PC-3 (cell line): ENCODE measurements at regions not wholly inside any gene's neighbourhood (a gene's known extent, or its start where the extent isn't known, plus 50 kb on each side); places are given as distances from the start of the nearest gene placed in this dataset.

Source experiments
- ATAC-seq: fragments of 200-7000 bp; cut with Tn5 transposase; 2 replicates; pipeline ENCODE4 v1.9.1; 2020; ENCODE audit warnings: mild to moderate bottlenecking, moderate library complexity
- BruUV-seq: library from RNA; stranded (reverse); fragments of 400-500 nt; replicated peaks from 2 replicates; lab custom pipeline; 2021; lab: Mats Ljungman, UMichigan
- CTCF ChIA-PET: fragments of 300-600 bp; sonication (Branson Sonifier 250); formaldehyde crosslinking; loops from one replicate; lab custom pipeline; 2022; ENCODE audit warnings: antibody characterized with exemption; lab: Charles Lee
- POLR2A ChIA-PET: fragments of 300-600 bp; sonication (Branson Sonifier 250); formaldehyde crosslinking; loops from one replicate; lab custom pipeline; 2022; ENCODE audit warnings: antibody characterized with exemption; ENCODE audit not compliant: unreplicated experiment; lab: Charles Lee
- DNase-seq: peaks from one replicate; pipeline ENCODE4 v3.0.0-alpha.2; 2015
- H2AFZ ChIP-seq: fragments of 300-600 bp; sonication (generic); 2 replicates; pipeline ENCODE4 v1.6.0; 2016; ENCODE audit warnings: antibody characterized with exemption, low read length
- H3F3A ChIP-seq: fragments of 300-600 bp; sonication (generic); one replicate; pipeline ENCODE4 v1.6.0; 2017; ENCODE audit warnings: antibody characterized with exemption, low read length, control low read depth, mild to moderate bottlenecking; ENCODE audit not compliant: unreplicated experiment
- H3K27ac ChIP-seq: fragments of 300-600 bp; sonication (generic); 2 replicates; pipeline ENCODE4 v1.5.1; 2016; ENCODE audit warnings: mild to moderate bottlenecking, low read length
- H3K27me3 ChIP-seq: fragments of 300-600 bp; sonication (generic); 2 replicates; pipeline ENCODE4 v1.6.1; 2016; ENCODE audit warnings: low read length, mixed read lengths
- H3K36me3 ChIP-seq: fragments of 300-600 bp; sonication (generic); 2 replicates; pipeline ENCODE4 v1.6.1; 2016; ENCODE audit warnings: low read depth, mixed run types, low read length, mixed read lengths
- H3K4me1 ChIP-seq: fragments of 300-600 bp; sonication (generic); 2 replicates; pipeline ENCODE4 v1.5.1; 2016; ENCODE audit warnings: low read length; ENCODE audit not compliant: insufficient read depth
- H3K4me2 ChIP-seq: fragments of 300-600 bp; sonication (generic); 2 replicates; pipeline ENCODE4 v1.6.0; 2016; ENCODE audit warnings: low read length
- H3K4me3 ChIP-seq: fragments of 300-600 bp; sonication (generic); 2 replicates; pipeline ENCODE4 v1.5.1; 2016; ENCODE audit warnings: mild to moderate bottlenecking, low read length, mixed read lengths
- H3K79me2 ChIP-seq: fragments of 300-600 bp; sonication (generic); 2 replicates; pipeline ENCODE4 v1.6.1; 2017; ENCODE audit warnings: low read length, mixed read lengths
- H3K9ac ChIP-seq: fragments of 300-600 bp; sonication (generic); 2 replicates; pipeline ENCODE4 v1.6.0; 2016; ENCODE audit warnings: mild to moderate bottlenecking, low read length
- H3K9me2 ChIP-seq: fragments of 300-600 bp; sonication (generic); replicated peaks from 2 replicates; pipeline ENCODE4 v1.6.1; 2016; ENCODE audit warnings: mixed run types, low read length, mixed read lengths
- H3K9me3 ChIP-seq: fragments of 300-600 bp; sonication (generic); 2 replicates; pipeline ENCODE4 v1.6.1; 2016; ENCODE audit warnings: low read length, mixed read lengths
- H4K20me1 ChIP-seq: fragments of 300-600 bp; sonication (generic); 2 replicates; pipeline ENCODE4 v1.6.1; 2016; ENCODE audit warnings: low read length, mixed read lengths
- CTCF ChIP-seq: fragments of 300-600 bp; sonication (generic); conservative IDR thresholded peaks from 2 replicates; pipeline ENCODE4 v1.5.1; 2017; ENCODE audit warnings: antibody characterized with exemption, low read depth, mild to moderate bottlenecking, low read length
- EZH2 ChIP-seq: fragments of 300-600 bp; sonication (generic); IDR thresholded peaks from one replicate; pipeline ENCODE4 v1.6.1; 2017; ENCODE audit warnings: antibody characterized with exemption, mild to moderate bottlenecking, low read length; ENCODE audit not compliant: unreplicated experiment
- EZH2phosphoT487 ChIP-seq: fragments of 300-600 bp; sonication (generic); IDR thresholded peaks from 2 replicates; pipeline ENCODE4 v1.6.1; 2018; ENCODE audit warnings: mild to moderate bottlenecking, antibody characterized with exemption, low read length, borderline replicate concordance
- intact Hi-C: fragments of 100-400 bp; cut with micrococcal nuclease; formaldehyde crosslinking; loops from 2 replicates; pipeline ENCODE4 v1.9.0; 2023

DNA sequence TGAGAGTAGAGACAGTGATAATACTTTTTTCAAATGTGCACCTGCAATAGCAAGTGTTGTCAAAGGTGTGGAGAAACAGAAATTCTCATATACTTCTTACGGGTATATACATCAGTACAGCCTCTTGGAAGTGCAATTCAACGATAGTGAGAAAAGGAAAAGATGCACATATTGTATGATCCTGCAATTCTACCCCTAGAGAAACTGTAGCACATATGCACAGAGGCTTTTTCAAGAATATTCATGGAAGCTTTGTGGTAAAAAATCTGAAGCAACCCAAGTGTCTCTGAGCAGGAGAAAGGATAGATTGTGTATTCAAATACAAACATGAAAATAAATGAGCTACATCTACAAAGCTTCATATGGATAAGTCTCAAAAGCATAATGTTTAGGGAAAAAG, 94.7 kb upstream of the PREP start:
- no peak overlapping the region for H3K27ac ChIP-seq
- no peaks in the 10 kb centered on the region for H3K9me2 ChIP-seq
- no peaks in the 10 kb centered on the region for H3F3A ChIP-seq
- no peak overlapping the region for H3K4me2 ChIP-seq
- no TSS peak for BruUV-seq
- H3K36me3 ChIP-seq, result no peaks in the 10 kb centered on the region
- intact Hi-C loops, result no loop called here
- H3K4me3 ChIP-seq, result no peak overlapping the region
- CTCF ChIA-PET, result no interaction called here
- no peak overlapping the region for H2AFZ ChIP-seq
- no peaks in the 10 kb centered on the region for H3K9me3 ChIP-seq
- no peaks in the 10 kb centered on the region for H3K27me3 ChIP-seq
- H3K9ac ChIP-seq, result no peak overlapping the region
- H3K4me1 ChIP-seq, result no peaks in the 10 kb centered on the region
- ATAC-seq, result no peak
- H4K20me1 ChIP-seq, result no peaks in the 10 kb centered on the region
- no peaks in the 10 kb centered on the region for H3K79me2 ChIP-seq
- DNase-seq, result no peak
- no peak for TF ChIP-seq EZH2phosphoT487
- TF ChIP-seq EZH2, result no peak
- TF ChIP-seq CTCF, result no peak
- POLR2A ChIA-PET, result no interaction called here

DNA sequence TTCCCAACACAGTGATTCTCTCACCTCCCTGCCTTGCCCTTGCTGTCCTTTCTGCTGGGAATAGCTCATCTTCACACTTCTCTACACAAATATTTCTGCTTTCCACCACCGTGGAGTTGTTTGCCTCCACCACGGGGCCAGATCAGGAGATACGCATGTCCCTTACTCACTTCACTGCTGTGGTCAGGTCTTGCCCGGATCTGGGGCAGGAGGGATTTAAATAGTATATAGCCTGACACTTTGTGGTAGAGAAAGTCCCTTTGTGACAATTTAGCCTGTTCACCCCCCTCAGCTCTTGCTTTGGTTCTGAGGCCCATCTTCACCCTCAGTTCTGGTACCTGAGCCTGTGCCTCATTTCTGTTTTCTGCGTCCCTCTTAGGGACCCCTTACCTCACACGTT, 92.6 kb upstream of the PREP start:
- no TSS peak for BruUV-seq
- Histone ChIP-seq H3K4me1 (no peaks in the 10 kb centered on the region), H2AFZ (no peak overlapping the region), H3K9me2 (no peaks in the 10 kb centered on the region), H3K4me2 (no peak overlapping the region), H3F3A (no peaks in the 10 kb centered on the region), H3K27ac (no peak overlapping the region), H3K9me3 (no peaks in the 10 kb centered on the region), H4K20me1 (no peaks in the 10 kb centered on the region), H3K36me3 (no peaks in the 10 kb centered on the region), H3K4me3 (no peak overlapping the region), H3K27me3 (no peaks in the 10 kb centered on the region), H3K79me2 (no peaks in the 10 kb centered on the region), H3K9ac (no peak overlapping the region)
- no peak for DNase-seq
- intact Hi-C loops, result no loop called here
- ATAC-seq, result no peak
- ChIA-PET CTCF (no interaction called here), POLR2A (no interaction called here)
- TF ChIP-seq EZH2 (no peak), EZH2phosphoT487 (no peak), CTCF (no peak)

DNA sequence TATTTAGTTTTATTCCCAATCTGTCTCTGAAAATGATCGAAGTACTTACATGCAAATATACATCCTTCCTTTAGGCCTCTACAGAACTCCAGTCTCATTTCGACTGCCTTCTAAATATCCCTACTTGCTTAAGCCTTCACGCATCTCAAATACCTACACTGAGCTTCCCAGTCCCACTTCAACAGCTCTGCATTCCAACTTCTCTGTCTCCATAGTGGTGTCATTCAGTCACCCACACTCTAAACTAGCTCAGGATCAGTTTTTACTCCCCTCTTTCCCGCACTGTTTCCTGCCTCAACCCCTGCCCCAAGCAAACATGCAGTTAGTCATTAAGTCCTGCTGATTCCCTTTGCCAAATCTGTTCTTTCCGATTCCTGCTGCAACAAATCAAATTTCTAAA, 91.8 kb upstream of the PREP start:
- ATAC-seq, result no peak
- BruUV-seq, result no TSS peak
- Histone ChIP-seq H4K20me1 (no peaks in the 10 kb centered on the region), H3K4me1 (no peaks in the 10 kb centered on the region), H3K79me2 (no peaks in the 10 kb centered on the region), H3F3A (no peaks in the 10 kb centered on the region), H3K4me3 (no peak overlapping the region), H3K9ac (no peak overlapping the region), H3K9me3 (no peaks in the 10 kb centered on the region), H2AFZ (no peak overlapping the region), H3K9me2 (no peaks in the 10 kb centered on the region), H3K36me3 (no peaks in the 10 kb centered on the region), H3K27me3 (no peaks in the 10 kb centered on the region), H3K4me2 (no peak overlapping the region), H3K27ac (no peak overlapping the region)
- intact Hi-C loops, result no loop called here
- POLR2A ChIA-PET, result no interaction called here
- CTCF ChIA-PET, result no interaction called here
- TF ChIP-seq CTCF, result no peak
- no peak for TF ChIP-seq EZH2
- no peak for TF ChIP-seq EZH2phosphoT487
- DNase-seq, result no peak
